ENCODE measurements at regions not wholly inside any gene's neighbourhood (a gene's known extent, or its start where the extent isn't known, plus 50 kb on each side); places are given as distances from the start of the nearest gene placed in this dataset.

GRCh38 chr16:86143666-86144065 lies 244.7 kb downstream of the IRF8 start:
- no peak overlapping the region for H3K4me3 Mint-ChIP-seq
- Histone ChIP-seq H3K9me3 (ENCODE audit: low read depth) (no peaks in the 10 kb centered on the region), H3K36me3 (no peaks in the 10 kb centered on the region), H3K79me2 (ENCODE audit: low read depth) (no peaks in the 10 kb centered on the region), H3K4me1 (no peaks in the 10 kb centered on the region), H3K9ac (no peak overlapping the region), H3F3A (ENCODE audit: low read depth) (peaks cover 15% of the 10 kb centered on the region), H3K27me3 (peaks cover 4% of the 10 kb centered on the region), H3K27ac (no peak overlapping the region), H3K4me3 (no peak overlapping the region), H2AFZ (replicated peaks) (no peak overlapping the region), H3K4me2 (no peak overlapping the region), H4K20me1 (ENCODE audit: low read depth) (no peaks in the 10 kb centered on the region)
- H3K27me3 Mint-ChIP-seq (ENCODE audit: insufficient read depth, low read depth), result peaks cover 5% of the 10 kb centered on the region
- H3K36me3 Mint-ChIP-seq, result no peaks in the 10 kb centered on the region
- H3K4me1 Mint-ChIP-seq, result no peaks in the 10 kb centered on the region
- H3K9me3 Mint-ChIP-seq, result no peaks in the 10 kb centered on the region
- TF ChIP-seq EZH2 (IDR thresholded peaks at IDR 0.05) (no peak), CTCF (IDR thresholded peaks at IDR 0.05) (no peak), EZH2phosphoT487 (IDR thresholded peaks at IDR 0.05) (no peak)
- no peak overlapping the region for H3K27ac Mint-ChIP-seq
- no peak for DNase-seq (ENCODE audit: low spot score)

GRCh38 chr16:86145669-86146068 lies 246.7 kb downstream of the IRF8 start:
- Mint-ChIP-seq H3K36me3 (no peaks in the 10 kb centered on the region), H3K4me3 (no peak overlapping the region), H3K9me3 (no peaks in the 10 kb centered on the region), H3K4me1 (no peaks in the 10 kb centered on the region), H3K27me3 (ENCODE audit: insufficient read depth, low read depth) (peaks cover 7% of the 10 kb centered on the region), H3K27ac (no peak overlapping the region)
- peaks cover 4% of the 10 kb centered on the region for H3K27me3 ChIP-seq
- H3K4me2 ChIP-seq, result no peak overlapping the region
- H3F3A ChIP-seq (ENCODE audit: low read depth), result peaks cover 15% of the 10 kb centered on the region
- no peak overlapping the region for H2AFZ ChIP-seq (replicated peaks)
- H3K9ac ChIP-seq, result no peak overlapping the region
- DNase-seq (ENCODE audit: low spot score), result no peak
- H4K20me1 ChIP-seq (ENCODE audit: low read depth), result no peaks in the 10 kb centered on the region
- no peak overlapping the region for H3K4me3 ChIP-seq
- TF ChIP-seq EZH2 (IDR thresholded peaks at IDR 0.05), result no peak
- TF ChIP-seq EZH2phosphoT487 (IDR thresholded peaks at IDR 0.05), result no peak
- TF ChIP-seq CTCF (IDR thresholded peaks at IDR 0.05), result no peak
- H3K79me2 ChIP-seq (ENCODE audit: low read depth), result no peaks in the 10 kb centered on the region
- H3K36me3 ChIP-seq, result no peaks in the 10 kb centered on the region
- H3K27ac ChIP-seq, result no peak overlapping the region
- no peaks in the 10 kb centered on the region for H3K9me3 ChIP-seq (ENCODE audit: low read depth)
- H3K4me1 ChIP-seq, result no peaks in the 10 kb centered on the region

- Histone ChIP-seq H3F3A (ENCODE audit: low read depth) (peaks cover 5% of the 10 kb centered on the region), H3K27me3 (peaks cover 2% of the 10 kb centered on the region), H2AFZ (replicated peaks) (no peak overlapping the region), H3K9ac (no peak overlapping the region), H3K27ac (no peak overlapping the region), H3K79me2 (ENCODE audit: low read depth) (no peaks in the 10 kb centered on the region), H3K4me1 (no peaks in the 10 kb centered on the region), H3K4me3 (no peak overlapping the region), H3K4me2 (no peak overlapping the region), H3K36me3 (no peaks in the 10 kb centered on the region), H4K20me1 (ENCODE audit: low read depth) (no peaks in the 10 kb centered on the region), H3K9me3 (ENCODE audit: low read depth) (no peaks in the 10 kb centered on the region)
- Mint-ChIP-seq H3K9me3 (no peaks in the 10 kb centered on the region), H3K27me3 (ENCODE audit: insufficient read depth, low read depth) (peaks cover 6% of the 10 kb centered on the region), H3K4me3 (no peak overlapping the region), H3K27ac (no peak overlapping the region), H3K4me1 (no peaks in the 10 kb centered on the region), H3K36me3 (no peaks in the 10 kb centered on the region)
- TF ChIP-seq CTCF (IDR thresholded peaks at IDR 0.05), result no peak
- TF ChIP-seq EZH2 (IDR thresholded peaks at IDR 0.05), result no peak
- TF ChIP-seq EZH2phosphoT487 (IDR thresholded peaks at IDR 0.05), result no peak
- DNase-seq (ENCODE audit: low spot score), result no peak
Observed at GRCh38 chr16:86150641-86151238, 251.8 kb downstream of the IRF8 start.

Measured in neural progenitor cell (in vitro differentiated cells).